Fibroblast of pulmonary artery (primary cell): ENCODE measurements at regions not wholly inside any gene's neighbourhood (a gene's known extent, or its start where the extent isn't known, plus 50 kb on each side); places are given as distances from the start of the nearest gene placed in this dataset.

Source experiments
- DNase-seq: peaks from one replicate; pipeline ENCODE4 v3.0.0-alpha.2; 2010; ENCODE audit warnings: low read depth
- H3K4me3 ChIP-seq: replicated peaks from 2 replicates; pipeline ENCODE4 v1.5.1; 2011; ENCODE audit warnings: low read depth, mild to moderate bottlenecking, control low read depth, low read length, moderate library complexity
- TF ChIP-seq, protein P1 (sequence below): IDR thresholded peaks from 2 replicates; pipeline ENCODE4 v1.5.1; 2011; ENCODE audit warnings: mild to moderate bottlenecking, control low read depth, low read length, inconsistent platforms; ENCODE audit errors: missing control alignments

DNA sequence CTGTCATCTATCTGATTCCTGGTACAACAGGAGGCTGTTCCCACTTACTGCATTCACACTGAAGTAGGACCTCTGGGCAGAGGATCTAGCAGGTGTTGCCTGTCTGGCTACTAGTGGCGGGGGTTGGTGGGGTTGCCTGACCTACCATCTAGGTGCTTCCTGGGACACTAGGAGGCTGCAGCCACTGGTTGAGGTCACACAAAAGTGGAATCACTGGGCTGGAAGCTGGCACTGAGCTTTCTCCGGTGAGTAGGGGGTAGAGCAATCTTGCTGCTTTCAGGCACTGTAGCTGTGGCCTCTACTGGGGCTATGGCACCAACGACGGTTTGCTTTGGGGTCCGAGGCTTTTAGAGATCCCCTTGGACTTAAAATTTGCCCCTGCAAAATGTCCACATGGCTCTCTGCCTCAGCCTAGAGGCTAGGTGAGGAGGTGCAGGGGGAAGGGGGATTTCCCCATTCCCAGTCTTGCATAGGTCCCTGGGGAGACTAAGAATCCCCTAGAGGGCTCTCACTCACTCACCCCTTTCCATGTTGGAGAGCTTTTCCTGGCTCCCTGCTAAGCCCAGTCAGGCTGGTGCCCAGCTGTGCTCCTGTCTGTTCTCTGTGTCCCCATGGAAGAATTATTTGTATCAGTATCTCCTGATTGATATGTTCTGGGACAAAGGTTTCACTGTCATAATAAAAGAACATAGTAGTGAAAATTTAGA is 397.7 kb upstream of the EPHA6 start:
- no peak for DNase-seq

DNA sequence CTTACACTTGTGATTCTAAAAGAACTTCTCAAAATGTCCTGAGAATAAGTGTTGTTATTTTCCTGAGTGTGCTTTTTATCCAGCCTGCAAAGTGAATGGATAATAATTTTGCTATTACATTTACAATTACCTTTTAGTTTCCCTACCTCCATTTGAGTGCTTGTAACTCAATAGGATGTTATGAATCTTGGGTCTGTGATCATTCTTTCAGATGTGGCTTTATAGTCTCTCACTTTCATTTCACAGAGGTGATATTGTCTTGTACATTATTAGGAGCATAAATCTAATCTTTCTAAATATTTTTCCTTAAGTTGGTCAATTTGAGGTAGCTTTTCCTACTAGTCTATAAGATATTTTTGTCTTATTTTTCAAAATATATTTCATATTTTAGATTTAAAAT is 386.3 kb upstream of the EPHA6 start:
- DNase-seq: no peak
- TF ChIP-seq, protein P1, sequence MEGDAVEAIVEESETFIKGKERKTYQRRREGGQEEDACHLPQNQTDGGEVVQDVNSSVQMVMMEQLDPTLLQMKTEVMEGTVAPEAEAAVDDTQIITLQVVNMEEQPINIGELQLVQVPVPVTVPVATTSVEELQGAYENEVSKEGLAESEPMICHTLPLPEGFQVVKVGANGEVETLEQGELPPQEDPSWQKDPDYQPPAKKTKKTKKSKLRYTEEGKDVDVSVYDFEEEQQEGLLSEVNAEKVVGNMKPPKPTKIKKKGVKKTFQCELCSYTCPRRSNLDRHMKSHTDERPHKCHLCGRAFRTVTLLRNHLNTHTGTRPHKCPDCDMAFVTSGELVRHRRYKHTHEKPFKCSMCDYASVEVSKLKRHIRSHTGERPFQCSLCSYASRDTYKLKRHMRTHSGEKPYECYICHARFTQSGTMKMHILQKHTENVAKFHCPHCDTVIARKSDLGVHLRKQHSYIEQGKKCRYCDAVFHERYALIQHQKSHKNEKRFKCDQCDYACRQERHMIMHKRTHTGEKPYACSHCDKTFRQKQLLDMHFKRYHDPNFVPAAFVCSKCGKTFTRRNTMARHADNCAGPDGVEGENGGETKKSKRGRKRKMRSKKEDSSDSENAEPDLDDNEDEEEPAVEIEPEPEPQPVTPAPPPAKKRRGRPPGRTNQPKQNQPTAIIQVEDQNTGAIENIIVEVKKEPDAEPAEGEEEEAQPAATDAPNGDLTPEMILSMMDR: no peak
- H3K4me3 ChIP-seq: no peak overlapping the region

More for the DNA sequence above, 397.7 kb upstream of the EPHA6 start:
- TF ChIP-seq, protein P1: no peak
- H3K4me3 ChIP-seq: no peak overlapping the region

DNA sequence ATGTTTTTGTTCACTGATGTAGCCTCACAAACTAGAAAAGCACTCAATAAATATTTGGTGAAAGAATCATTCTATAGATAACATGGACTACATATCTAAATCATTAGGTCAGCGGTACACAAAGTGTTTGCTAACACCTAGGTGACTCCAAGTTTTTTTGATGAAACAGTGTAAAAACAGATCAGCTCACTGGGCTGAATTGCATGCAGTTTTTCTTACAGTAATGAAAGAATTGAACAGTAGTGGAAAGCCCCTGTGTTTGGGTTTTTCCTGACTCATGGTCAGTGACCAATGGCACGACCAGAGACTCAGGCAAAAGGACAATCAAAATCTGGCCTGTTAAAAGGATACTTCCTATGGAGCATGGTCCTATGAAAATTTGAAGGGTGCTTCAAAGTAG is 384.3 kb upstream of the EPHA6 start:
- H3K4me3 ChIP-seq: no peak overlapping the region
- TF ChIP-seq, protein P1: no peak
- DNase-seq: no peak

- TF ChIP-seq, protein P1: no peak
- H3K4me3 ChIP-seq: no peak overlapping the region
- DNase-seq: no peak
Measured at GRCh38 chr3:96434651-96435050, 379.7 kb upstream of the EPHA6 start.

GRCh38 chr3:96449346-96449745 is 365.0 kb upstream of the EPHA6 start:
- DNase-seq: no peak
- H3K4me3 ChIP-seq: no peak overlapping the region
- TF ChIP-seq, protein P1: no peak

- no peak overlapping the region for H3K4me3 ChIP-seq
- DNase-seq: no peak
- TF ChIP-seq, protein P1: no peak
Measured at GRCh38 chr3:96449803-96450202, 364.6 kb upstream of the EPHA6 start.

- TF ChIP-seq, protein P1: no peak
- no peak overlapping the region for H3K4me3 ChIP-seq
- no peak for DNase-seq
Measured at GRCh38 chr3:96450699-96451098, 363.7 kb upstream of the EPHA6 start.
